ENCODE measurements at regions not wholly inside any gene's neighbourhood (a gene's known extent, or its start where the extent isn't known, plus 50 kb on each side); places are given as distances from the start of the nearest gene placed in this dataset.

DNA sequence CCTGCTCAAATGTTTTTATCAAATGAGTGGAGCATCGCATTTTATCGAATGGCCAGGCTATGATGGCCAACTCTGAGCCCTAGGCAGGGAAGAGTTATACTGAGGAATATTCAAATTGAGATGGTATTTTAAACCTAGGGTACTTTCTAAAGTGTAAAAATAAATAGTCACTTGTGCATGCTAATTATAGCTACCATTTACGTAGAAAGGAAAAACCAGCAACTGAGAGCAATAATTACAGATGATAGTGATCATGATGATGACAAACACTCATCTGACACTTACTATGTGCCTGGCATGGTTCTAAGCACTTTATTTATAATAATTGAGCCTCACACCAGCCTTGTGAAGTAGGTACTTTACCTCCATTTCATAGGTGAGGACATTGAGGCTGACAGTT lies 455.7 kb downstream of the CD83 start:
- ChIA-PET POLR2A (no interaction called here), CTCF (no interaction called here)
- no TSS peak for BruUV-seq (replicated peaks)
- in situ Hi-C loops (cut with HindIII; ENCODE audit: low pct_unique_long_range_greater_than_20kb, low sequenced_read_pairs): no loop called here
- no peaks in the 10 kb centered on the region for H3K27me3 ChIP-seq (ENCODE audit: control insufficient read depth, insufficient read depth, low read length)
- TF ChIP-seq SIN3A (IDR thresholded peaks at IDR 0.05; ENCODE audit: borderline replicate concordance, insufficient read depth, low read depth, low read length): no peak
- TF ChIP-seq, protein P1, sequence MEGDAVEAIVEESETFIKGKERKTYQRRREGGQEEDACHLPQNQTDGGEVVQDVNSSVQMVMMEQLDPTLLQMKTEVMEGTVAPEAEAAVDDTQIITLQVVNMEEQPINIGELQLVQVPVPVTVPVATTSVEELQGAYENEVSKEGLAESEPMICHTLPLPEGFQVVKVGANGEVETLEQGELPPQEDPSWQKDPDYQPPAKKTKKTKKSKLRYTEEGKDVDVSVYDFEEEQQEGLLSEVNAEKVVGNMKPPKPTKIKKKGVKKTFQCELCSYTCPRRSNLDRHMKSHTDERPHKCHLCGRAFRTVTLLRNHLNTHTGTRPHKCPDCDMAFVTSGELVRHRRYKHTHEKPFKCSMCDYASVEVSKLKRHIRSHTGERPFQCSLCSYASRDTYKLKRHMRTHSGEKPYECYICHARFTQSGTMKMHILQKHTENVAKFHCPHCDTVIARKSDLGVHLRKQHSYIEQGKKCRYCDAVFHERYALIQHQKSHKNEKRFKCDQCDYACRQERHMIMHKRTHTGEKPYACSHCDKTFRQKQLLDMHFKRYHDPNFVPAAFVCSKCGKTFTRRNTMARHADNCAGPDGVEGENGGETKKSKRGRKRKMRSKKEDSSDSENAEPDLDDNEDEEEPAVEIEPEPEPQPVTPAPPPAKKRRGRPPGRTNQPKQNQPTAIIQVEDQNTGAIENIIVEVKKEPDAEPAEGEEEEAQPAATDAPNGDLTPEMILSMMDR (IDR thresholded peaks at IDR 0.05): no peak
- no peak for TF ChIP-seq TCF7L2 (IDR thresholded peaks at IDR 0.05; ENCODE audit: low read depth, low read length)
- TF ChIP-seq POLR2AphosphoS5 (IDR thresholded peaks at IDR 0.05; ENCODE audit: low read depth, low read length): no peak
- TF ChIP-seq, protein P2, sequence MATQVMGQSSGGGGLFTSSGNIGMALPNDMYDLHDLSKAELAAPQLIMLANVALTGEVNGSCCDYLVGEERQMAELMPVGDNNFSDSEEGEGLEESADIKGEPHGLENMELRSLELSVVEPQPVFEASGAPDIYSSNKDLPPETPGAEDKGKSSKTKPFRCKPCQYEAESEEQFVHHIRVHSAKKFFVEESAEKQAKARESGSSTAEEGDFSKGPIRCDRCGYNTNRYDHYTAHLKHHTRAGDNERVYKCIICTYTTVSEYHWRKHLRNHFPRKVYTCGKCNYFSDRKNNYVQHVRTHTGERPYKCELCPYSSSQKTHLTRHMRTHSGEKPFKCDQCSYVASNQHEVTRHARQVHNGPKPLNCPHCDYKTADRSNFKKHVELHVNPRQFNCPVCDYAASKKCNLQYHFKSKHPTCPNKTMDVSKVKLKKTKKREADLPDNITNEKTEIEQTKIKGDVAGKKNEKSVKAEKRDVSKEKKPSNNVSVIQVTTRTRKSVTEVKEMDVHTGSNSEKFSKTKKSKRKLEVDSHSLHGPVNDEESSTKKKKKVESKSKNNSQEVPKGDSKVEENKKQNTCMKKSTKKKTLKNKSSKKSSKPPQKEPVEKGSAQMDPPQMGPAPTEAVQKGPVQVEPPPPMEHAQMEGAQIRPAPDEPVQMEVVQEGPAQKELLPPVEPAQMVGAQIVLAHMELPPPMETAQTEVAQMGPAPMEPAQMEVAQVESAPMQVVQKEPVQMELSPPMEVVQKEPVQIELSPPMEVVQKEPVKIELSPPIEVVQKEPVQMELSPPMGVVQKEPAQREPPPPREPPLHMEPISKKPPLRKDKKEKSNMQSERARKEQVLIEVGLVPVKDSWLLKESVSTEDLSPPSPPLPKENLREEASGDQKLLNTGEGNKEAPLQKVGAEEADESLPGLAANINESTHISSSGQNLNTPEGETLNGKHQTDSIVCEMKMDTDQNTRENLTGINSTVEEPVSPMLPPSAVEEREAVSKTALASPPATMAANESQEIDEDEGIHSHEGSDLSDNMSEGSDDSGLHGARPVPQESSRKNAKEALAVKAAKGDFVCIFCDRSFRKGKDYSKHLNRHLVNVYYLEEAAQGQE (IDR thresholded peaks at IDR 0.05; ENCODE audit: insufficient read depth in 1 of 2, low read depth in 2 of 2, low read length in 1 of 2): no peak
- ATAC-seq (no peak), DNase-seq (ENCODE audit: low read depth, low spot score) (no peak)
- no peak overlapping the region for H3K4me3 ChIP-seq (ENCODE audit: low read depth in 2 of 2, low read length in 2 of 2)
- no peaks in the 10 kb centered on the region for H3K4me1 ChIP-seq (ENCODE audit: control insufficient read depth, insufficient read depth, low read length)
- no peaks in the 10 kb centered on the region for H3K36me3 ChIP-seq (ENCODE audit: control insufficient read depth, insufficient read depth, low read length)
- H3K9me3 ChIP-seq (ENCODE audit: control insufficient read depth, insufficient read depth, low read depth, low read length): no peaks in the 10 kb centered on the region
- intact Hi-C loops (cut with micrococcal nuclease; ENCODE audit: unreplicated experiment): no loop called here
- no peak overlapping the region for H3K27ac ChIP-seq (ENCODE audit: low read length)

DNA sequence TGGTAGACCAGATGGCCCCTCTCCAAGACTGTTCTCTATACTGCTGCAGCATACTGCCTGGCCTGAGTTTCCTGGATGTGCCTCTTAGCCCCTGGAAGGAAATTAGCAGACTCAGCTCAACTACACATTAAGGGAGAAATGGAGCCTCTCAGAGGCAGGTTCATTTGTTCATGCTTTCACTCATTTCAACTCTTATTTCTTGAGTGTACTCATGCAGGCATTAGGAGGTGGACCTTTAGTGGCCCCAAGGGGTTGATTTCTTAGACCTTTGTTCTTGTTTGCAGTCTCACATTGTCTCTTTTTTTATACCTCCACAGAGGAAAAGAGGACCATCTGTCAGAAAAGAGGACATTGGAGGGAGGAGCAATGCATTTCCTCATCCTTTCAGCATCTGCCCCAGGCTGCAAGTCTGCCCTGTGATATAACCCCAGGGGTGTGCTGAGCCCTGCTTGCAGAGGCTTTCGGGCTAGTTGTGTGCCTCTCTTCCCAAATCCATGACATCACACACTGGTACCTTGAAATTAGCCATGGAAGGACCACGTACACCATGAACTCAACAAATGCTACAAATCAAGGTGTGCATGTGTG lies 456.2 kb downstream of the CD83 start:
- ChIA-PET CTCF (no interaction called here), POLR2A (no interaction called here)
- no peak overlapping the region for H3K27ac ChIP-seq (ENCODE audit: low read length)

More for the DNA sequence above, 456.2 kb downstream of the CD83 start:
- intact Hi-C loops (cut with micrococcal nuclease; ENCODE audit: unreplicated experiment): no loop called here
- Histone ChIP-seq H3K27me3 (ENCODE audit: control insufficient read depth, insufficient read depth, low read length) (no peaks in the 10 kb centered on the region), H3K4me1 (ENCODE audit: control insufficient read depth, insufficient read depth, low read length) (no peaks in the 10 kb centered on the region), H3K36me3 (ENCODE audit: control insufficient read depth, insufficient read depth, low read length) (no peaks in the 10 kb centered on the region), H3K9me3 (ENCODE audit: control insufficient read depth, insufficient read depth, low read depth, low read length) (no peaks in the 10 kb centered on the region), H3K4me3 (ENCODE audit: low read depth in 2 of 2, low read length in 2 of 2) (no peak overlapping the region)
- ATAC-seq: no peak
- TF ChIP-seq, protein P1 (IDR thresholded peaks at IDR 0.05): no peak
- no peak for TF ChIP-seq POLR2AphosphoS5 (IDR thresholded peaks at IDR 0.05; ENCODE audit: low read depth, low read length)
- TF ChIP-seq TCF7L2 (IDR thresholded peaks at IDR 0.05; ENCODE audit: low read depth, low read length): no peak
- TF ChIP-seq, protein P2 (IDR thresholded peaks at IDR 0.05; ENCODE audit: insufficient read depth in 1 of 2, low read depth in 2 of 2, low read length in 1 of 2): no peak
- TF ChIP-seq SIN3A (IDR thresholded peaks at IDR 0.05; ENCODE audit: borderline replicate concordance, insufficient read depth, low read depth, low read length): no peak
- in situ Hi-C loops (cut with HindIII; ENCODE audit: low pct_unique_long_range_greater_than_20kb, low sequenced_read_pairs): no loop called here
- no TSS peak for BruUV-seq (replicated peaks)
- DNase-seq (ENCODE audit: low read depth, low spot score): no peak
